Spleen (tissue), 11 donors: ENCODE measurements at regions not wholly inside any gene's neighbourhood (a gene's known extent, or its start where the extent isn't known, plus 50 kb on each side); places are given as distances from the start of the nearest gene placed in this dataset.

ENCODE experiments used
- DNase-seq: peaks from one replicate; pipeline ENCODE4 v3.0.0-alpha.2; 2020
- H3K27ac ChIP-seq, 8 donors: fragments of 200-600 bp; sonication (generic) in 7 of 8; 1 replicate in 4 of 8; 2 replicates in 4 of 8; pipeline versions ENCODE4 v1.5.0 to v1.8.0; 2016 to 2021; ENCODE audit warnings: inconsistent platforms in 4 of 8, mild to moderate bottlenecking in 4 of 8, moderate library complexity in 1 of 8
- H3K27me3 ChIP-seq, 7 donors: fragments of 200-600 bp; sonication (generic) in 6 of 7; replicated peaks in 1 of 7; 1 replicate in 4 of 7; 2 replicates in 3 of 7; pipeline versions ENCODE4 v1.5.0 to v1.8.0; 2016 to 2021; ENCODE audit warnings: inconsistent platforms in 3 of 7, mild to moderate bottlenecking in 1 of 7
- H3K36me3 ChIP-seq, 6 donors: fragments of 200-600 bp; sonication (generic) in 5 of 6; 1 replicate in 4 of 6; 2 replicates in 2 of 6; pipeline versions ENCODE4 v1.5.0 to v1.8.0; 2016 to 2021; ENCODE audit warnings: inconsistent platforms in 2 of 6
- H3K4me1 ChIP-seq, 6 donors: fragments of 200-600 bp; sonication (generic) in 5 of 6; 1 replicate in 3 of 6; 2 replicates in 3 of 6; pipeline versions ENCODE4 v1.5.0 to v1.8.0; 2016 to 2021; ENCODE audit warnings: inconsistent platforms in 3 of 6
- H3K4me3 ChIP-seq, 8 donors: fragments of 200-600 bp; sonication (generic) in 7 of 8; 1 replicate in 4 of 8; 2 replicates in 4 of 8; pipeline versions ENCODE4 v1.5.0 to v1.8.0; 2016 to 2021; ENCODE audit warnings: inconsistent platforms in 4 of 8, mild to moderate bottlenecking in 4 of 8, moderate library complexity in 2 of 8
- H3K9me3 ChIP-seq, 8 donors: fragments of 200-600 bp; sonication (generic) in 7 of 8; 1 replicate in 4 of 8; 2 replicates in 4 of 8; pipeline versions ENCODE4 v1.5.0 to v1.8.0; 2016 to 2021; ENCODE audit warnings: inconsistent platforms in 4 of 8
- CTCF ChIP-seq, 11 experiments: fragments of 200-600 bp in 7 of 11; fragments of 450-650 bp in 4 of 11; sonication (generic) in 4 of 11; IDR thresholded peaks in 8 of 11; conservative IDR thresholded peaks in 3 of 11; 1 replicate in 7 of 11; 2 replicates in 4 of 11; pipeline versions ENCODE4 v1.4.0 to v1.8.0; 2016 to 2021; ENCODE audit warnings: antibody characterized with exemption in 11 of 11, inconsistent platforms in 4 of 11, mild to moderate bottlenecking in 1 of 11
- POLR2A ChIP-seq, 3 donors: fragments of 450-650 bp; IDR thresholded peaks; one replicate each; pipeline ENCODE4 v1.5.1; 2017; ENCODE audit warnings: antibody characterized with exemption in 3 of 3, mild to moderate bottlenecking in 1 of 3
- POLR2AphosphoS5 ChIP-seq, 3 donors: sonication (generic); formaldehyde crosslinking; IDR thresholded peaks; one replicate each; pipeline ENCODE4 v1.5.1; 2017; ENCODE audit warnings: antibody characterized with exemption in 3 of 3
- WGBS, 5 donors: extraction: QIAGEN DNeasy Blood & Tissue Kit in 3 of 5; methylation state at CpG; one replicate each; pipeline versions ENCODE4 v1.1.5 to v1.1.7; 2013 to 2018; 5-methylcytosine and 5-hydroxymethylcytosine counted together
- intact Hi-C: fragments of 100-400 bp; cut with DNase I; formaldehyde crosslinking; loops from one replicate; pipeline ENCODE4 v1.15.0; 2023; ENCODE audit warnings: low total_unique reads
- donor health status: healthy with polysubstance abuse.
- donor health status: DM: no; HTN: no; CAD: no; lungs with moderate emphysema.
- donor health status: DM: no; HTN: no; CAD: no.
- donor health status: Bipolar disorder and iron deficiency.
- donor health status: healthy.
- donor health status: DM: no; HTN: no; CAD: no.
- donor health status: DM: yes; HTN: yes; CAD: no.

GRCh38 chr9:126128494-126129142 is 198.0 kb upstream of the MVB12B start:
- peaks cover 0 to 9% (median 0%) of the 10 kb centered on the region in 6 donors for H3K4me1 ChIP-seq
- H3K9me3 ChIP-seq, result peaks cover 0 to 9% (median 6%) of the 10 kb centered on the region in 8 donors
- DNase-seq, result peak; percentile 18
- intact Hi-C loops, result no loop called here
- TF ChIP-seq CTCF (IDR thresholded peaks at IDR 0.05 in 8 of 11, conservative IDR thresholded peaks at IDR 0.05 in 3 of 11) (no peak), POLR2AphosphoS5 (IDR thresholded peaks at IDR 0.05) (no peak), POLR2A (IDR thresholded peaks at IDR 0.05) (no peak)
- no peak overlapping the region for H3K4me3 ChIP-seq
- 71 to 90% (median 88%) methylated on average over 12 to 14 of the region's 14 CpGs for WGBS, 5 donors
- H3K36me3 ChIP-seq, result no peaks in the 10 kb centered on the region
- peaks cover 0 to 44% (median 0%) of the 10 kb centered on the region in 7 donors for H3K27me3 ChIP-seq
- H3K27ac ChIP-seq, result no peak overlapping the region

GRCh38 chr9:126131066-126132010 is 195.3 kb upstream of the MVB12B start:
- 72 to 88% (median 79%) methylated on average over 10 to 16 of the region's 16 CpGs for WGBS, 5 donors
- peak; percentile 9 for DNase-seq
- peaks cover 0 to 16% (median 6%) of the 10 kb centered on the region in 8 donors for H3K9me3 ChIP-seq
- TF ChIP-seq CTCF (IDR thresholded peaks at IDR 0.05 in 8 of 11, conservative IDR thresholded peaks at IDR 0.05 in 3 of 11), result no peak
- no peak overlapping the region for H3K27ac ChIP-seq
- H3K27me3 ChIP-seq, result peaks cover 0 to 24% (median 0%) of the 10 kb centered on the region in 7 donors
- no peak overlapping the region for H3K4me3 ChIP-seq
- H3K36me3 ChIP-seq, result no peaks in the 10 kb centered on the region
- intact Hi-C loops, result no loop called here
- H3K4me1 ChIP-seq, result no peaks in the 10 kb centered on the region

GRCh38 chr9:126132746-126133145 is 193.9 kb upstream of the MVB12B start:
- Histone ChIP-seq H3K36me3 (no peaks in the 10 kb centered on the region), H3K4me1 (no peaks in the 10 kb centered on the region), H3K27ac (no peak overlapping the region), H3K9me3 (peaks cover 0 to 28% (median 15%) of the 10 kb centered on the region in 8 donors), H3K27me3 (peaks cover 0 to 24% (median 0%) of the 10 kb centered on the region in 7 donors), H3K4me3 (no peak overlapping the region)
- TF ChIP-seq POLR2A (IDR thresholded peaks at IDR 0.05), result no peak
- no peak for TF ChIP-seq CTCF (IDR thresholded peaks at IDR 0.05 in 8 of 11, conservative IDR thresholded peaks at IDR 0.05 in 3 of 11)
- TF ChIP-seq POLR2AphosphoS5 (IDR thresholded peaks at IDR 0.05), result no peak
- intact Hi-C loops, result no loop called here
- DNase-seq, result no peak

GRCh38 chr9:126144196-126144595 is 182.4 kb upstream of the MVB12B start:
- H3K27me3 ChIP-seq, result peaks cover 0 to 39% (median 0%) of the 10 kb centered on the region in 7 donors
- 35 to 76% (median 71%) methylated on average over 1 of the region's 1 CpG for WGBS, 5 donors
- no peak for TF ChIP-seq POLR2A (IDR thresholded peaks at IDR 0.05)
- no peak for TF ChIP-seq CTCF (IDR thresholded peaks at IDR 0.05 in 8 of 11, conservative IDR thresholded peaks at IDR 0.05 in 3 of 11)
- H3K27ac ChIP-seq, result no peak overlapping the region
- peaks cover 0 to 10% (median 0%) of the 10 kb centered on the region in 6 donors for H3K4me1 ChIP-seq
- H3K9me3 ChIP-seq, result peaks cover 0 to 21% (median 10%) of the 10 kb centered on the region in 8 donors
- no peak for DNase-seq
- no peaks in the 10 kb centered on the region for H3K36me3 ChIP-seq
- intact Hi-C loops, result no loop called here
- H3K4me3 ChIP-seq, result no peak overlapping the region
